GM10266 (cell line): ENCODE measurements at regions not wholly inside any gene's neighbourhood (a gene's known extent, or its start where the extent isn't known, plus 50 kb on each side); places are given as distances from the start of the nearest gene placed in this dataset.

Experiments
- DNase-seq: peaks from one replicate; pipeline ENCODE4 v3.0.0; 2012; ENCODE audit errors: extremely low spot score
- CTCF ChIP-seq: IDR thresholded peaks from 2 replicates; pipeline ENCODE4 v1.5.1; 2012; ENCODE audit warnings: mild to moderate bottlenecking, low read depth; ENCODE audit not compliant: control insufficient read depth, insufficient read depth; ENCODE audit errors: missing control alignments

DNA sequence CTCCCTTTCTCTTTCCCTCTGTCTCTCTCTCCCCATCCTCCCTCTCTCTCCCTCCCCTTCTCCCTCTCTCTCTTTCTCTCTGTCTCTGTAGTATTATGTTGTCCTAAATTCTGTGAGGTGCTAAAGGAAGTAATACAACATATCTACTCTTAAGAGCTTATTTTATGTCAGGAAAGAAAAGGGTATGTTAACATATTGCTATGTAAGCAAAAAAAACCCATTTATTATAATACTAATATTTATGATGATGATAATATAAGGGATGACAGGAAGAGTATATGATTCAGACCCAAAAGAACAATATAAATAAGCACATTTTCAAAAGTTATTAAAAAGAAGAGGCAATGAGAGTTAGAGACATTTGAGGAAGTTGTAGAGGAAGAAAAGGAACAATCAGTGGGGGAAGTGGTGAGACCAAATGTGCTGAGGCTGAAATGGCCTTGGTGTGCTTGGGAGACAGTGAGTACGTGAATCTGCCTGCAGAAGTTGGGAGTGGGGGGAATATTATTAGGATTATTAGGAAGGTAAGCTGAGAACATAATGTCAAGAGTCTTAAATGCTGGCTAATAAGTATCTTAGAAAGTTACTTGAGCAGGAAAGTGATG lies 303.6 kb upstream of the FERMT1 start:
- DNase-seq = no peak

GRCh38 chr20:6421321-6422248 lies 298.8 kb upstream of the FERMT1 start:
- no peak for DNase-seq
- TF ChIP-seq CTCF = no peak

More for the DNA sequence above, 303.6 kb upstream of the FERMT1 start:
- TF ChIP-seq CTCF = no peak

- no peak for TF ChIP-seq CTCF
These were observed 297.5 kb upstream of the FERMT1 start for GRCh38 chr20:6420336-6420735.

GRCh38 chr20:6418732-6419131 lies 295.9 kb upstream of the FERMT1 start:
- no peak for DNase-seq
- no peak for TF ChIP-seq CTCF

More at GRCh38 chr20:6420336-6420735, 297.5 kb upstream of the FERMT1 start:
- no peak for DNase-seq

DNA sequence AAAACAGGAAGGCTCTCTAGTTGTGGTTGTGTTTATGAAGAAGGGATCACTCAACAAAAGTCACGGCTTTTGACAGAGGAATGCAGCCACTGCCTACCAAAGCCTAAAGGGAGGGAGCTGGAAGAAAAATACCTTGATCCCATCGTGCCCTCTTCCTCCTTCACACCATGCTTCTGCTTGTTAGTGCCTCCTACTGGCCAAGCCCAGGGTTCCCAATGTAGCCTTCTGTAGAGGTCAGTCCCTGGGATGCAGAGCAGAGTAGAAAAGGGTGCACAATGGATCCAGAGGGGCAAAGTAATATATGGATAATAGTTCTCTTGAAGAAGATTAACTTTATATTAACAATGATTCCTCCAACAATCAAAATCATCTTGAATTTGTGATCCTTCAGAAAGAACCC lies 293.5 kb upstream of the FERMT1 start:
- no peak for TF ChIP-seq CTCF

GRCh38 chr20:6411651-6412050 lies 288.8 kb upstream of the FERMT1 start:
- no peak for DNase-seq
- TF ChIP-seq CTCF = no peak

More for the DNA sequence above, 293.5 kb upstream of the FERMT1 start:
- no peak for DNase-seq

DNA sequence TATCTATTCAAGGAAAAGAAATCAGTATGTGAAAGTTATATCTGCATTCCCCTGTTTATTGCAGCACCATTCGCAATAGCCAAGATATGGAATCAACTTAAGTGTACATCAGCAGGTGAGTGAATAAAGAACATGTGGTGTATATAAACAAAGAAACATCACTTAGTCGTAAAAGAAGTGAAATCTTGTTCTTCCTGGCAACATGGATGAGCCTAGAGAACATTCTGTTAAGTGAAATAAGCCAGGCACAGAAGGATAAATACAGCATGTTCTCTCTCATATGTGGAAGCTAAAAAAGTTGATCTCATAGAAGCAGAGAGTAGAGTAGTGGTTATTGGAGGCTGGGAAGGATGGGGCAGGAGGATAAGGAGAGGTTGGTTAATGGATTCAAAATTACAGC lies 287.9 kb upstream of the FERMT1 start:
- DNase-seq = no peak
- no peak for TF ChIP-seq CTCF
